GM18517 (cell line): ENCODE measurements at regions not wholly inside any gene's neighbourhood (a gene's known extent, or its start where the extent isn't known, plus 50 kb on each side); places are given as distances from the start of the nearest gene placed in this dataset.

Experiments used
- ATAC-seq: cut with Tn5 transposase; IDR thresholded peaks from one replicate; pipeline ENCODE4 v1.9.1; 2021; ENCODE audit warnings: mild to moderate bottlenecking, moderate library complexity; ENCODE audit not compliant: unreplicated experiment

DNA sequence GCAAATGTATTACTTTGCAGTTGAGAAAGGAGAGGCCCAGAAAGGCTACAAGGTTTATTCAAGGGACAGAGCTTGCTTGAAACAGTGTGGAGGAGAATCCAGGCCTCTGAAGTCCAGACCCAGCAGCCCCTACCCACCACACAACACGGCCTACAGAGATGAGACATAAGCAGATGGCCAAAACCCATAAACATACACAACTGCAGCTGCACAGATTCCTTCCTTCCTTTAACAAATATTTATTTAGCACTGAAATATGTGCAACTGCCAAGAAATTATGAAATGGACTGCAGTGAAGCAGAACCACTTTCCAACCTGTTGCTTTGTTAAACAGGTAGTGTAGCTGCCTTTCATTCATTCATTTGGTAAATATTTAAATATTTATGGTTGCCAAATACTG is 122.3 kb downstream of the SPATA19 start:
- no peak for ATAC-seq

DNA sequence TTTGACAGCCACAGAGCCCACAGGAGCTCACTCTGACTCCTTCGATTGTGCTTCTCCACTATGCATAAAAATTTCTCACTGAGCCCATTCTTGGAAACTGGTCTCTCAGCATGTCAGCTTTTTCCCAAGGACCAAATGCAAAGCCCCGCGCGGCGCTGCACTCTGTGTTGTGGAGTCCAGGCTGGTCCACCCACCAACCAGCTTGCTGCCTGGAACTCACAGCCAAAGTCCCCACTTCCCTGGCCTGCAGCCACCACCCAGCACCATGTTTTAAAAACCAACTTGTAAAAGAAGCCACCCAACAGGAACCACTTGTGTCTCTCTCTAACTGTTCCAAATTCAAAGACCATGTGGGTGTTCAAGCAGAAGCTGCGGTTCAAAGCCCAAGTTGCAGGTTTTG is 124.4 kb downstream of the SPATA19 start:
- ATAC-seq = no peak

DNA sequence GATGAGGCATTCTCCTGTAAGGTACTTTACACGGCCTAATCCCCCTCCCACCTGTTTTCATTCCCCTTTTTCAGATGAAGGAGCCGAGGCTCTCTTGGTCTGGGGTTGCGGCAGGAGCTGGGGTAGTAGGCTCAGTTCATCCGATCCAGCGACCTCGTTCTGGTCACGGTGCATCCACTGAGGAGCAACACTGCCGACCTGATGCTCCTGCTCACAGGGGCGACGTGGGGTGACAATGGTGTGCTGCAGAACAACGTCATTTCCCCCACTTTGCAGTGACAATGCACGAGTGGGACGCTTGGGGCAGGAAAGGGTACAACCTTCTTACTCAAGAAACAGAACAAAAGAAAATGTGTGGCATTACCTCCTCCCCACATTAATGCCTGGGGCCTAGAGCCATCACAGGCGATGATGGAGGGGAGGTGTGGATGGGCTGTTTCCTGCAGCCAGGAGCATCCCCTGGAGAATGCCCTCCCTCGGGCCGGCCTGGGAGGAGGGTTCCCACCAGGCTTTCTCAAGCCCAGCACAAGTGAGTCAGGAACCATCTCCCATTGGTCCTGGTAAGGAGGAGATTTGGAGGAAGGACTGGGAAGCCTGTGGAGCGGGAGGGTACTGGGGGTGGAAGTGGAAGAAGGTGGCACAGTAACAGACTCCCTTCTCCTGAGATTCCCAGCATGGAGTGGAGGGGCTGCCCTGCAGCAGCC is 125.6 kb downstream of the SPATA19 start:
- no peak for ATAC-seq

DNA sequence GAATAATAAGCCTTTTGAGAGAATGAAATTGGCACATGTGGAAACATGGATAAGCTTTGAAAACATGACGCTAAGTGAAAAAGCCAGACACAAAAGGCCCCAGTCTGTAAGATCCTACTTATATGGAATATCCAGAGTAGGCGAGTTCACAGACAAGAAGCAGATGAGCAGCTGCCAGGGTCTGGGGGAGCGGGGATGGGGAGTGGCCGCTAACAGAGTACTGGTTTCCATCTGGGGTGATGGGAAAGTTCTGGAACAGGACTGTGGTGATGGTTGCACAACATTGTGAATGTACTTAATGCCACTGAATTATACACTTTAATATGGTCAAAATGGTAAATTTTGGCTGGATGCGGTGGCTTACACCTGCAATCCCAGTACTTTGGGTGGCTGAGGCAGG is 126.5 kb downstream of the SPATA19 start:
- ATAC-seq = no peak

DNA sequence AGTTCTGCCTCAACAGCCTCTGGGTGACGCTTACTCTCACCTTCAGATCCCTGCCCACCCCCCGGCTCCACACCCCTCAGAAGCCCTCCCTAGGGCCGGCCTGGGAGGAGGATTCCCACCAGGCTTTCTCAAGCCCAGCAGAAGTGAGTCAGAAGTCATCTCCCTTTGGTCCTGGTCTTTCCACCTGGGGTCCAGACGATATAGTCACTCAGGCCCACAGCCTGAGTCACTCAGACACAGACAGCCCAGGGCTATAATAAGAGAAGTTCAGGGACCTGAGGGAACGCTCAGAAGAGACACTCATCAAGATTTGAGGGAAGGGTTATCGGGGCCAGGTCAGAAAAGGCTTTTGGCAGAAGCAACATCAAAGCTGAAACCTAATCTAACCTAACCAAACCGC is 127.1 kb downstream of the SPATA19 start:
- ATAC-seq = no peak

DNA sequence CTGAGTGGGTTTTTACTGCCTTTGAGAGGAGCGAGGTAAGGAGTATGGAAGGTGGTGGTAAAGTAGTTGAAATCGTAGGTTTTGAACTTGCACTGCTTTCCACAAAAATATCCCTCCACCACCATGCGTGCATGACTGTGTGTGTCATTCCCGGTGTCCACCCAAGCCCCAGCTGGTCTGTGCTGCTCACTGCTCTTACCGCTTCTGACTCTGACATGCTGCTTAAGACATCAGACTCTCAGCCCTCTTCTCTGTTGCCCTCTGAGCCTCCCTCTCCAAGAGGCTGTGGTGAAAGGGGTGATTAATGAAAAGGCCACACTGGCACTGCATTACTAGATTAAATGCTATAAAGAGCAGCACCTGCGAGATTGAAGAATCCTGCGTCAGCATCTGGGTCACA is 128.7 kb downstream of the SPATA19 start:
- ATAC-seq = no peak

DNA sequence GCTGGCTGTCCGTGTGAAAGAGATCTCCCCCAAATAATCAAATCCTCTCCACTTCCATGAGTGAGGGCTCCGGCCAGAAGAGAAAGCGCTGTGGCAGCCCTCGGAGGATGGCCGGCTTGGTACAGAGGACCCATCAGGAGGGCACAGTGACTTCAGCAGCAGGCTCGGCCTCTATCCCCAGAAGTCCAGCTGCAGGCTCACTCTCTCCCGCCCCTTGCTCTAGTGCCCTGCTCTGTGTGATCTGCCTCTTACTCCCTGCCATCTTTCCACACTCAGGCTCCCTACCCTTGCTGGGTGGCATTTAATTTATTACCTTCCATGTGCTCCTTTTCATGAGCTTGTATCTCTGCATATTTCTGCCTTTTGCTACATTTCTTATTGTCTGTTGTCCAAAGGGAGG is 129.7 kb downstream of the SPATA19 start:
- no peak for ATAC-seq

DNA sequence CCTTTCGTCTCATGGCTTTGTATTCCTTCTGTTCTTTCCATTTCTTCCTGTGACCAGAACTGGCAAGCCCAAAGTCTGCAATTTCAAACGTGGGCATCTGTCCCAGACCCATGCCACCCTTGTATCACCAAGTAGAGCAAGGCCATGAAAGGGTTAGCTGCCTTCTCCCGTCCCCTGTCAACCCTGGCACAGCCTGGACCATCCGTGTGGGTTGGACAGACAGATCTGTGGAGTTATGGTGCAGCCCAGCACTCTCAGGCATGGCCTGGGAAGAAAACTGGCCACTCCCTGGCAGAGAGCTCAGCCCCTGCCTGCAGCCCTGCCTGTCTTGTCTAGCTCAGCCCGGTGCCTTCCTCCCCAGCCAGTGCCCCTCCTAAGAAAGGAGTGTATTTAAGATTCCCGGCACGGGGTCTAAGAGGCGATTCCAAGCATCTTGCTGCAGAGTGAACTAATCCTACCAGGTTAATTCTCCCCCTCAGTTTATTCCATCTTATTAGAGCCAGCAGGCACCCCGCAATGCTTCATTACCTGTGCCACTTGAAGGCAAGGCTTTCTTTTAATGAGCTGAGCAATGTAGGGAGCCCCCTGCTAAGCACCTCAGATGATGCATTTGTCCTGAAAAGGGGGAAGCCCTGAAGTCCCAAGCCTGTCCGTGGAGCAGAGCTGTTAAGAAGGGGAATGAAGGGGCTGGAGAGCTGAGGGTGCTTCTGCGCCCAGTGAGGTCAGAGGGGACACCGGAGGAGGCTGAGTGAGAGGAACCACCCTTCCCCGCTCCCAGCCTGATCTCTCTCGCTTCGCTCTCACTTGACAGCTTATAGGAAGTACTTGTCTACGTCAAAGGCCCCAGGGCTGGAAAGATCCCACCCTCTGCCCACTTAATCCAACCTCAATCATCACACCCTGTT is 130.6 kb downstream of the SPATA19 start:
- ATAC-seq = no peak

DNA sequence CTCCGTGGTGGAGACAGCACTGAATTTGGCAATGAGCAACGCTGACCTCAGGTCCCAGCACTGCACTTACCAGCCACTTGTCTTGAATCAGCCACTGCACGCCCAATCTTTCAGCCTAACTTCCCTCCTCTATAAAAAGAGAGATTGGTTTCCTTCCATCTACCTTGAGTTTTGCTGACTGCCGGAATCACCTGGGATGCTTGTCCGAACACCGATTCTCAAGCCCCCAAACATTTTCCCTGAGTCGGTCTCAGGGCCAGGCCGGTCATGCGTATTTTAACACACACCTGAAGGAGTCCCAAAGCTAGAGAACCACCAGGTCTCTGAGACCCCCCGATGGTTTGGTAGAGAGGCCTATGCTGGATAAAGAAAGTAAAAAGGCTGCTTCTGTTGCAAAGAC is 131.5 kb downstream of the SPATA19 start:
- no peak for ATAC-seq

DNA sequence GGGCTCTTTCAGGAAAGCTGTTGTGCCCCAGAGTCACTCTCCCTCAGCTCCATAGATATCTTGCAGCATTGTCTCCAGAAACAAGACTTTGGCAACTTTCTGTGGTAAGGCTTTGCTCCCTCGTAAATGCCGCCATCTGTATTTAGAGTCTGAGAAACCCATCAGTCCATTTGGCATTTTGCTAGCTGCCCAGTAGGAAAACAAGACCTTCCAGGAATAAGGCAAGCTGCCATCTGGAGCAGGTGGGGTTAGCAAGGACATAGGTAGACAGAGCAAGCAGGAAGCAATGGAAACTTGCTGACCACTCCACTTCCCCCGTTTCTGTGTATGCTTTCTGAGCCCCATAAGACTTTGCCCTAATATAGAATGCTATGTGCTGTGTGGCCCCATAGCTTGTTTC is 131.9 kb downstream of the SPATA19 start:
- no peak for ATAC-seq

DNA sequence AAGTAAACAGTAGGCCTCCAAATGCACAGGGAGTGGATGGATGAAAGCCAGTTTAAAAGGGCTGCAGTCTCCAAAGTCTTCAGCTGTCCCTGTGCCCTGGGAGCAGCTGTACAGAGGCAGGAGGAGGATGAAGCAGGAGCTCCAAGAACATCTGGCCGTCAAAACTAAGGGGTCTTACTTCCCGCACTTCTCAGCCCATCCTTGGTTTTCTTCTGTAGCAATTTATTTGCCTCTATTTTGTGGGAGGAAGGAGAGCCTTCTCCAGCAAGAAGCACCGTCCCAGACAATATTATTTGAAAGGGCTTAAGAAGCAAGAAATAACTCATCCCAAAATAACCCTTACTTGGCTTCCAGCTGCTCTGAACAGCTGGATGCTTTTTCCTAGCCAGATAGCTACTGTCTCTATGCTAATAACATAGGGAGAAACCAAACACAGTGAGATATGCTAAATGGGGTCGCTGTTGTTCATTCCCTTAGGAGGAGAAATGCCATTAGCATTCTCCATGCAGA is 133.2 kb downstream of the SPATA19 start:
- ATAC-seq = no peak

DNA sequence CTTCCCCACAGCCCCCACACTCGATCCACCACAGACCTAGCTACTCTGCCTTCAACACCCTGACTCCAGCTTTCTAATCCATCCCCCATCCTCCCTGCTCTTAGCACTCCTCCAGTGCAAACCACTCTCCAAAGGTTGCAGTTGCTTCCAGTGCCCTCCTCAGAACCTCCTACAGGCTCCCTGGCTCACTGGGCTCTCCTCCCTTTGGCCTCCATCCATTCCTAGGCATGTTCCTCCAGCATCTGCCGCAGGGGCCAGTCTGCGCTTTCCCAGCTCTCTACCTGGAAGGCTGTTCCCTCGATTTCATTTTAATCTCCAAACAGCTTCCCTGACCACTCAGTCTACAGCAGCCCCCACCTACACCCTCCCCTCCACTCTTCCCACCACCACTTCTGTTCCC is 133.8 kb downstream of the SPATA19 start:
- ATAC-seq = no peak

DNA sequence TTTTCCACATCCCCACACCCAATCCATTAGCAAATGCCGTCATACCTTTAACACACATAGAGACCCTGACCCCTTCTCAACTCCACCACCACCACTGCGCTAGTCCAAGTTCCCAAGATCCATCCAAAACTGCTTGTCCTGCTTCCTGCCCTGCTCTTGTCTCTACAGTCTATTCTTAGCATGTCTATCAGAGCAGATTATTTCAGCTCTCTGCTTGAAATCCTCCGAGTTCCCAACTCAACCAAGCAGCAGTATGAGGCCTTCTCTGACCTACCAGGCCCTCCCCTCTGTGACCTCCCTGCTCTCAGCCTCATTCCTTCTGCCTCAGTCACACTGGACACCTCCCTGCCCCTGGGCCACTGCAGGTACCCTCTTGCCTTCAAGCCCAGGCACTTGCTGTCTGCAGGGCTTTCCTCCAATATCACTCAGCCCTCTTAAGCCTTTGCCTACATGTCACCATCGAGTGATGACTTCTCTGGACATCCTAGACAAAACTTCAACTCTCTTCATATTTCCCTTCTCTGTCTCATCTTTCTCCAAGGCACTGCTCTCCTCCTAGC is 134.6 kb downstream of the SPATA19 start:
- no peak for ATAC-seq

DNA sequence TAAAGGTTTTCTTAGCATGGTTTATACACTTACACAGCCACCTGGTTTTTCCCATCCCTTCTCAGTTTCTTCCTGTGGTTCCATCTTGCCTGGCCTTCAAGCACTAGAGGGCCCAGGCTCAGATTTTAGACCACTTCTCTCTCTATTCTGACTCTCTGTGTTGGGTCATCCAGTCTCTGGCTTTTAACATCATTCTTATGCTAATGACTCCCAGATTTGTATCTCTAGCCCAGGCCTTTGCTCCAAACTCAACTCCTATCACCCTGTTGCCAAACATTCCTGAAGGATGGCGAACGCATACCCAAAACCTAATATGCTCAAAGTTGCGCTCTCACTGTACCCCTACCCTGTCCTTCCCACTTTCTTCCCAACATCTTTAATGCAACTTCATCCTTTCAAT is 135.1 kb downstream of the SPATA19 start:
- ATAC-seq = no peak

DNA sequence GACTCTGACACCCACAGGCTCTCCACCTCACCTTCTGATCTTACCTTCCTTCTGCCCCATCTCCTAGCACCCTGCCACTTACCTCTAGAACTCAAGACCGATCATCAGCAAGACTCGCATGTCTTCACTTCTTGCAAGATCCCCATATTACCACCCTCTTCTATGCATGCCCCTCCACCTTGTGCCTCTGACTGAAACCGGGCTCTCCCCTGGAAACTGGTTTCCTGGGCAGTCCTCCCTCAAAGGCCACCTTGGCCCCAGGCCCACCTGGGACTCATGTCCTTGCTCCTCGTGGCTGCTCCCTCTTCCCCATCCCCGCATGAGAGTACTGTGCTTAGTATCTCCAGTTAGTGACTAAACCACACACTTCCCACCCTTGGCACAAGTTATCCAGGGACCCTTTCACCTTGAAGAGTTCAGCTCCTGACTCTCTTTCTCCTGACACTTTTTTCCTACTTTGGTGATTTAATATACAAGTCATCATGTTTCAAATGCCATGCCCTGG is 136.7 kb downstream of the SPATA19 start:
- no peak for ATAC-seq

DNA sequence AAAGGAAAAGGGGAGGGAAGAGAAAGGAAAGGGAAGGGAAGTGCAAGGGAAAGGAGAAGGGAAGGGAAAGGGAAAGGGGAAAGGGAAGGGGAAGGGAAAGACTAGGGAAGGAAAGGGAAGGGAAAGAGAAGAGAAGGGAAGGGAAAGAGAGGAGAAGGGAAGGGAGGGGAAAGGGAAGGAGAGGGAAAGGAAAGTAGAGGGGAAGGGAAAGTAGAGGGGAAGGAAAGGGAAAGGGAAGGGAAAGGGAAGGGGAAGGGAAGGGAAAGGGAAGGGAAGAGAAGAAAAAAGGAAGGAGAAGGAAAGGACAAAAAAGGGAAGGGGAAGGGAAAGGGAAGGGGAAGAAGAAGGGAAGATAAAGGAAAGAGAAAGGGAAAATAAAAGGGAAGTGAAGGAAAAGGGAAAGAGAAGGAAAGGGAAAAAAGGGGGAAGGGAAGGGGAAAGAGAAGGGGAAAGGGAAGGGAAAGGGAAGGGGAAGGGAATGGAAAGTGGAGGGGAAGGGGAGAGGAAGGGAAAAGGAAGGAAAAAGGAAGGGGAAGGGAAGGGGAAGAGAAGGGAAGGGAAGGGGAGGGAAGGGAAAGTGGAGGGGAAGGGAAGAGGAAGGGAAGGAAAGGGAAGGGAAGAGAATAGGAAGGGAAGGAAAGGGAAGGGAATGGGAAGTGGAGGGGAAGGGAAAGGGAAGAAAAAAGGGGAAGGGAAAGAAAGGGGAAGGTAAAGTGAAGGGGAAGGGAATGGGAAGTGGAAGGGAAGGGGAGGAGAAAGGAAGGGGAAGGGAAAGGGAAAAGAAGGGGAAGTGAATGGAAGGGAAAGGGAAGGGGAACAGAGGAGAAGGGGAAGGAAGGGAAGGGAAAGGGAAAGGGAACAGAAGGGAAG is 138.2 kb downstream of the SPATA19 start:
- ATAC-seq = no peak

DNA sequence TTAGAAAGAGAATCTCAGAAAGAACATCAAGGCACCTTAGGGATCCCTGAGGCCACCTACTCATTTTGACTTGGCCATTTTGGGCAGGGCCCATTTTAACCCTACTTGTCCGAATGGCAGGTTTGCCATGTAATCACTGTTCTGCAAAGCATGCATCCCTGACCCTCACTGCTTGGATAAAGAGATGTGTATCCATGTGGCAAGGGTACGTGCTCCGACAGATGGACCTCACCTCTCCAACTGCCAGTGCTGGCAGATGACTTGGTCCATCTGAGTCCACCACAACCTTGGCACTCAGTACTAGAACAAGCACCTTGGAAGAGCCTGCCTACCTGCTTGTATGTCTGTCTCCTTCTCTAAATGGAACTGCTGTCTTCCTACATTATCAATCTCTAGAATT is 139.4 kb downstream of the SPATA19 start:
- ATAC-seq = no peak

DNA sequence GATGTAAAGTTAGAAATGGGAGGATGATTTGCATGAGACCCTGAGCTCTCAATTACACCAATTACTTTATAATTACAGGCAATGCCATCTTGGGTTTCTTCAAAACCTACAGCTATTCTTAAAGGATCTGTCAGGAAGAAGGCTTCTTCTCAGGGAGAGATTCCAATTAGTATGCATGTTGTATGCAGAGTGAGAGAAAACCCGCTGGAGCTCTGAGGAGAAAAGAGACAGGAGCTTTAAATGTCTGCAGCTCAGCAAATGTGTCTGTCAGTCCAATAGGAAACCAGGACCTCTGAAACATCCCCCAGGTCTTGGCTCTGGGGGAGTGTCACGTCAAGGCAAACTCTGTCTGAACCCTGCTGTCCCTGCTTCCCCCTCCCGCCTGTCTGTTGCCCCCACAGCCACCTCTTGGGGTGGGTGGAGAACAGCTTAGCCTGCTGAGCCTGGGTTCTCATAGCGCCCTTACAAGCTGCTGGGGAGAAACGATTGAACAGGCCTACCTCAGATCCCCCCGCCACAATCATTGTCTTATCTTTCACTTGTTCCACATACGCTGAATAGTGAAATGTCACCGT is 140.2 kb downstream of the SPATA19 start:
- ATAC-seq = no peak

DNA sequence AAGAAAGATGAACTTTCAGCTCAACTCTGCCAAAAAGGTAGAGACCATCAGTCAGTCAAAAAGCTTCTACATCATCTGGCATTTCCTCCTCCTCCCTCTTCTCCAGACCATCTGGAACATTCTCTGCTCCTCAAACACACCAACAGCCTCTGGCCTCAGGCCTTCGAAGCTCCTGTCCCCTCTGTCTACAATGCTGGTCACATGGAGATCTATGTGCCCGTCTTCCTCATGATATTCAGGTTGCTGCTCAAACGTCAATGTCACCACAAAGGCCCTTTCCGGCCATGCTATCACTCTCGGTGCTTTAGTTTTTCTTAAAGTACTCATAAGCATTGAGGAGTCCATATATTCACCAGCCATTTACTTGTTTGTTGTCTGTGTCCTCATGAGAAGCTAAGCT is 146.2 kb downstream of the SPATA19 start:
- ATAC-seq = no peak

DNA sequence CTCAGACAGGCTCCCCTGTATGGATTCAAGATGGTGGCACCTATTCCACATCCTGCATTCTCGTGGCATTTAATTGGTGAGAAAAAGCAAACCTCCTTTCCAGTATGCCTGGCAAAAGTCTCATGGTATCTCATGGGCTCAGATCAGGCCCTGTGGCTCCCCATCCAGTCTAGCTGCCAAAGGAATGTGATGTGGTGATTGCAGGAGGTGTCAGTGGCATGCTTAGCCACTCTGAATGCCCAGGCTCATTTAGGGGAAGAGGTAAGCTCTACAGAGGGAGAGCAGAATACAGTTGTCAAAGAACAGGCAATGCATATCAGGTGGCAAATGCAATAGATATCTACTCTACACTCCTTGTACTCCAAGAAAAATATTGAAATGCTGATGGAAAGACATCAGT is 146.7 kb downstream of the SPATA19 start:
- ATAC-seq = no peak
